GM13976 (cell line): ENCODE measurements at regions not wholly inside any gene's neighbourhood (a gene's known extent, or its start where the extent isn't known, plus 50 kb on each side); places are given as distances from the start of the nearest gene placed in this dataset.

Source experiments
- DNase-seq: peaks from one replicate; pipeline ENCODE4 v3.0.0; 2012; ENCODE audit warnings: low spot score
- CTCF ChIP-seq: IDR thresholded peaks from 2 replicates; pipeline ENCODE4 v1.5.1; 2012; ENCODE audit warnings: borderline replicate concordance, mild to moderate bottlenecking; ENCODE audit not compliant: insufficient read depth; ENCODE audit errors: extremely low read depth, missing control alignments, control extremely low read depth
- in situ Hi-C: fragments of 300-500 bp; cut with MboI; formaldehyde crosslinking; loops from one replicate; pipeline ENCODE4 v1.12.0; 2022; ENCODE audit warnings: low sequenced_read_pairs, mixed read lengths, inconsistent platforms; ENCODE audit not compliant: unreplicated experiment

- no peak for TF ChIP-seq CTCF
- in situ Hi-C loops, result no loop called here
- no peak for DNase-seq
Observed at GRCh38 chr2:129059476-129059875, 740.8 kb upstream of the HS6ST1 start.

GRCh38 chr2:129061069-129061768 is 742.6 kb upstream of the HS6ST1 start:
- in situ Hi-C loops, result no loop called here
- DNase-seq, result peak; percentile 73

GRCh38 chr2:129061769-129062121 is 743.1 kb upstream of the HS6ST1 start:
- no peak for TF ChIP-seq CTCF
- DNase-seq, result no peak
- in situ Hi-C loops, result no loop called here

More at GRCh38 chr2:129061069-129061768, 742.6 kb upstream of the HS6ST1 start:
- TF ChIP-seq CTCF, result no peak

- TF ChIP-seq CTCF, result no peak
Observed at GRCh38 chr2:129062146-129062912, 743.7 kb upstream of the HS6ST1 start.

GRCh38 chr2:129067070-129067469 is 748.4 kb upstream of the HS6ST1 start:
- in situ Hi-C loops, result no loop called here
- TF ChIP-seq CTCF, result no peak
- no peak for DNase-seq

More at GRCh38 chr2:129062146-129062912, 743.7 kb upstream of the HS6ST1 start:
- in situ Hi-C loops, result no loop called here
- no peak for DNase-seq

GRCh38 chr2:129067953-129068352 is 749.3 kb upstream of the HS6ST1 start:
- in situ Hi-C loops, result no loop called here
- no peak for TF ChIP-seq CTCF

GRCh38 chr2:129068543-129068942 is 749.9 kb upstream of the HS6ST1 start:
- no peak for TF ChIP-seq CTCF
- in situ Hi-C loops, result no loop called here
- DNase-seq, result no peak

More at GRCh38 chr2:129067953-129068352, 749.3 kb upstream of the HS6ST1 start:
- DNase-seq, result no peak
